Endothelial cell of umbilical vein (primary cell): ENCODE measurements at regions not wholly inside any gene's neighbourhood (a gene's known extent, or its start where the extent isn't known, plus 50 kb on each side); places are given as distances from the start of the nearest gene placed in this dataset.
"Not testable (repeated sequence)": the region's sequence is repeated elsewhere in the genome, so short reads cannot be mapped to it uniquely, and the experiment has no call there.

Experiments used
- BruUV-seq: library from RNA; stranded (reverse); fragments of 400-500 nt; replicated peaks from 2 replicates; lab custom pipeline; 2021; lab: Mats Ljungman, UMichigan
- CTCF ChIA-PET: fragments of 300-600, 350-600 bp; sonication (Branson Sonifier 250); formaldehyde crosslinking; loops from one replicate; lab custom pipeline; 2021; ENCODE audit warnings: antibody characterized with exemption, inconsistent platforms; lab: Charles Lee
- POLR2A ChIA-PET: fragments of 300-600, 350-600 bp; sonication (Branson Sonifier 250); formaldehyde crosslinking; loops from one replicate; lab custom pipeline; 2021; ENCODE audit warnings: antibody characterized with exemption, inconsistent platforms; lab: Charles Lee
- DNase-seq: peaks from one replicate; pipeline ENCODE4 v3.0.0-alpha.2; 2011; ENCODE audit warnings: low read depth, low spot score
- FAIRE-seq: peaks from 2 replicates; lab custom pipeline; 2011; peaks lifted over from hg19 to GRCh38; lab: Jason Lieb, UNC
- H2AFZ ChIP-seq: 2 replicates; pipeline ENCODE4 v1.6.0; 2012; ENCODE audit warnings: low read depth, low read length, control low read depth, inconsistent platforms
- H3K27ac ChIP-seq: 2 replicates; pipeline ENCODE4 v1.5.1; 2011; ENCODE audit warnings: low read depth, mild to moderate bottlenecking, control low read depth, low read length, moderate library complexity; ENCODE audit not compliant: insufficient read depth
- H3K27me3 ChIP-seq, 2 experiments: 2 replicates each; pipeline versions ENCODE4 v1.6.0 to v1.6.1; 2011; ENCODE audit warnings: low read length in 2 of 2, mixed read lengths in 1 of 2; ENCODE audit not compliant: control insufficient read depth in 2 of 2, insufficient read depth in 2 of 2
- H3K36me3 ChIP-seq, 2 experiments: 2 replicates in 1 of 2; 3 replicates in 1 of 2; pipeline ENCODE4 v1.5.1; 2011; ENCODE audit warnings: low read length in 2 of 2, mild to moderate bottlenecking in 1 of 2, moderate library complexity in 1 of 2; ENCODE audit not compliant: control insufficient read depth in 2 of 2, insufficient read depth in 2 of 2; ENCODE audit errors: extremely low read depth in 1 of 2
- H3K4me1 ChIP-seq: 3 replicates; pipeline ENCODE4 v1.5.1; 2011; ENCODE audit warnings: mild to moderate bottlenecking, low read length; ENCODE audit not compliant: control insufficient read depth, insufficient read depth; ENCODE audit errors: extremely low read depth
- H3K4me2 ChIP-seq: 2 replicates; pipeline ENCODE4 v1.6.1; 2011; ENCODE audit warnings: low read length, control low read depth, mixed read lengths; ENCODE audit not compliant: insufficient read depth
- H3K4me3 ChIP-seq, 3 experiments: fragments of 200-600 bp in 1 of 3; sonication (generic), shearing (Covaris generic) in 1 of 3; replicated peaks in 1 of 3; 2 replicates each; pipeline ENCODE4 v1.5.1; 2011 to 2016; ENCODE audit warnings: control low read depth in 3 of 3, low read length in 3 of 3, mild to moderate bottlenecking in 2 of 3, inconsistent platforms in 1 of 3, low read depth in 1 of 3, moderate library complexity in 1 of 3; ENCODE audit not compliant: insufficient read depth in 1 of 3
- H3K79me2 ChIP-seq: 2 replicates; pipeline ENCODE4 v1.6.0; 2012; ENCODE audit warnings: low read length, inconsistent platforms; ENCODE audit not compliant: control insufficient read depth, insufficient read depth
- H3K9ac ChIP-seq: replicated peaks from 2 replicates; pipeline ENCODE3; 2011; ENCODE audit warnings: low read length, control low read depth; ENCODE audit not compliant: insufficient read depth; ENCODE audit errors: extremely low read depth
- H3K9me1 ChIP-seq: replicated peaks from 3 replicates; pipeline ENCODE4 v1.6.0; 2011; ENCODE audit warnings: mild to moderate bottlenecking, low read length; ENCODE audit not compliant: control insufficient read depth, insufficient read depth; ENCODE audit errors: extremely low read depth
- H3K9me3 ChIP-seq: replicated peaks from 2 replicates; pipeline ENCODE4 v1.5.1; 2012; ENCODE audit warnings: low read length, inconsistent platforms; ENCODE audit not compliant: control insufficient read depth, insufficient read depth
- H4K20me1 ChIP-seq: replicated peaks from 2 replicates; pipeline ENCODE3; 2011; ENCODE audit warnings: mild to moderate bottlenecking, low read length; ENCODE audit not compliant: control insufficient read depth, insufficient read depth; ENCODE audit errors: extremely low read depth
- EZH2 ChIP-seq: IDR thresholded peaks from 2 replicates; pipeline ENCODE4 v1.6.1; 2012; ENCODE audit warnings: borderline replicate concordance, low read depth, mild to moderate bottlenecking, moderate library complexity, low read length, inconsistent platforms; ENCODE audit not compliant: severe bottlenecking
- FOS ChIP-seq: IDR thresholded peaks from 2 replicates; pipeline ENCODE4 v1.6.1; 2011; ENCODE audit warnings: mild to moderate bottlenecking, low read length, moderate library complexity, borderline replicate concordance; ENCODE audit not compliant: insufficient read depth
- GATA2 ChIP-seq: IDR thresholded peaks from 2 replicates; pipeline ENCODE4 v1.7.0; 2011; ENCODE audit warnings: low read depth, mild to moderate bottlenecking, moderate library complexity, mixed read lengths, low read length; ENCODE audit not compliant: insufficient read length, insufficient read depth
- JUN ChIP-seq: IDR thresholded peaks from 2 replicates; pipeline ENCODE4 v1.6.1; 2011; ENCODE audit warnings: borderline replicate concordance, low read depth; ENCODE audit not compliant: insufficient read length, insufficient read depth
- MYC ChIP-seq: IDR thresholded peaks from one replicate; pipeline ENCODE4 v1.6.1; 2011; ENCODE audit warnings: mild to moderate bottlenecking, low read depth, low read length
- POLR2A ChIP-seq: IDR thresholded peaks from 2 replicates; pipeline ENCODE4 v1.6.1; 2012; ENCODE audit warnings: low read depth, mild to moderate bottlenecking, control low read depth, low read length
- POLR2AphosphoS5 ChIP-seq: IDR thresholded peaks from 2 replicates; pipeline ENCODE4 v1.6.1; 2012; ENCODE audit warnings: low read depth, mild to moderate bottlenecking, control low read depth, low read length, moderate library complexity; ENCODE audit not compliant: insufficient read depth
- dilution Hi-C: fragments of 300-500 bp; cut with MboI; formaldehyde crosslinking; loops from one replicate; pipeline ENCODE4 v1.15.0; 2019; ENCODE audit warnings: low sequenced_read_pairs; ENCODE audit not compliant: extremely low pct_ligation_motif_present
- intact Hi-C: fragments of 100-400 bp; cut with micrococcal nuclease; formaldehyde crosslinking; loops from one replicate; pipeline ENCODE4 v1.10.0; 2022
- TF ChIP-seq, protein P1 (sequence below), 2 donors: IDR thresholded peaks; 1 replicate in 1 of 2; 2 replicates in 1 of 2; pipeline ENCODE4 v1.5.1; 2011; ENCODE audit warnings: low read length in 2 of 2, mild to moderate bottlenecking in 2 of 2, moderate library complexity in 2 of 2, control low read depth in 1 of 2, inconsistent platforms in 1 of 2, low read depth in 1 of 2; ENCODE audit not compliant: insufficient read depth in 1 of 2; ENCODE audit errors: extremely low read depth in 1 of 2
- TF ChIP-seq, protein P2 (sequence below): IDR thresholded peaks from 2 replicates; pipeline ENCODE4 v1.6.1; 2011; ENCODE audit not compliant: insufficient read depth, insufficient read length

DNA sequence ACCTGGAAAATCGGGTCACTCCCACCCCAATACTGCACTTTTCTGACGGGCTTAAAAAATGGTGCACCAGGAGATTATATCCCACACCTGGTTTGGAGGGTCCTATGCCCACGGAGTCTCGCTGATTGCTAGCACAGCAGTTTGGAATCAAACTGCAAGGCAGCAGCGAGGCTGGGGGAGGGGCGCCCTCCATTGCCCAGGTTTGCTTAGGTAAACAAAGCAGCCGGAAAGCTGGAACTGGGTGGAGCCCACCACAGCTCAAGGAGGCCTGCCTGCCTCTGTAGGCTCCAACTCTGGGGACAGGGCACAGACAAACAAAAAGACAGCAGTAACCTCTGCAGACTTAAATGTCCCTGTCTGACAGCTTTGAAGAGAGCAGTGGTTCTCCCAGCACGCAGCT lies 167.1 kb upstream of the PHACTR1 start:
- BruUV-seq, H3K4me2 ChIP-seq, H3K9me1 ChIP-seq, H4K20me1 ChIP-seq, FAIRE-seq, H3K79me2 ChIP-seq, CTCF ChIA-PET, H3K27me3 ChIP-seq, H3K4me3 ChIP-seq, POLR2A ChIA-PET, H3K9ac ChIP-seq, DNase-seq, H3K9me3 ChIP-seq, H3K36me3 ChIP-seq, H2AFZ ChIP-seq, dilution Hi-C loops, H3K27ac ChIP-seq, intact Hi-C loops: not testable (repeated sequence)
- H3K4me1 ChIP-seq = peaks cover 23% of the 10 kb centered on the region

DNA sequence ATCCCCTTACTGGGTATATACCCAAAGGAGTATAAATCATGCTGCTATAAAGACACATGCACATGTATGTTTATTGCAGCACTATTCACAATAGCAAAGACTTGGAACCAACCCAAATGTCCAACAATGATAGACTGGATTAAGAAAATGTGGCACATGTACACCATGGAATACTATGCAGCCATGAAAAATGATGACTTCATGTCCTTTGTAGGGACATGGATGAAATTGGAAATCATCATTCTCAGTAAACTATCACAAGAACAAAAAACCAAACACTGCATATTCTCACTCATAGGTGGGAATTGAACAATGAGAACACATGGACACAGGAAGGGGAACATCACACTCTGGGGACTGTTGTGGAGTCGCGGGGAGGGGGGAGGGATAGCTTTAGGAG lies 161.7 kb upstream of the PHACTR1 start:
- H3K27me3 ChIP-seq, dilution Hi-C loops, H3K9me3 ChIP-seq, H2AFZ ChIP-seq, H3K9me1 ChIP-seq, H3K4me2 ChIP-seq, POLR2A ChIA-PET, intact Hi-C loops, H3K4me3 ChIP-seq, H3K36me3 ChIP-seq, BruUV-seq, H4K20me1 ChIP-seq, H3K79me2 ChIP-seq, FAIRE-seq, H3K9ac ChIP-seq, H3K27ac ChIP-seq, DNase-seq, CTCF ChIA-PET, H3K4me1 ChIP-seq: not testable (repeated sequence)

DNA sequence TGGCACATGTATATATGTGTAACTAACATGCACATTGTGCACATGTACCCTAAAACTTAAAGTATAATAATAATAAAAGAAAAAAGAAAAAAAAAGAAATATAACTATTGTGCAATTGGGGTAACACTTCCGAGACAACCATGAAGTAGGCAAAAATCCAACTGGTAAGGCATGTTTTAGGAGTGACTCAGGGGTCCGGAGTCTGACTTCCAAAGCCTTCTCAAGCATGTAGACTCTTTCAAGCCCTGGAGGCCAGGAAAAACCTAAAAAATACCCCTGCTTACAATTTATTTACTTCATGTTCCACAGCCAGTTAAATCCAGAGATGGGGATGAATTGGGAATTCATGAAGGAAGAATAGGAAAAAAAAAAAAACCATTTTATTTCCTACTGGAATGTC lies 161.3 kb upstream of the PHACTR1 start:
- Histone ChIP-seq H3K4me2 (no peak overlapping the region), H4K20me1 (no peaks in the 10 kb centered on the region), H3K27ac (no peak overlapping the region), H2AFZ (no peak overlapping the region), H3K27me3 (no peaks in the 10 kb centered on the region), H3K79me2 (no peaks in the 10 kb centered on the region), H3K9ac (no peak overlapping the region), H3K4me1 (no peaks in the 10 kb centered on the region), H3K4me3 (no peak overlapping the region), H3K9me1 (no peaks in the 10 kb centered on the region), H3K9me3 (no peaks in the 10 kb centered on the region), H3K36me3 (no peaks in the 10 kb centered on the region)
- DNase-seq (no peak), FAIRE-seq (no peak)
- dilution Hi-C loops (no loop called here), intact Hi-C loops (no loop called here)
- no TSS peak for BruUV-seq
- CTCF ChIA-PET = no interaction called here
- TF ChIP-seq MYC (no peak), GATA2 (no peak), JUN (no peak), FOS (no peak), POLR2AphosphoS5 (no peak), EZH2 (no peak), POLR2A (no peak)
- TF ChIP-seq, protein P1, sequence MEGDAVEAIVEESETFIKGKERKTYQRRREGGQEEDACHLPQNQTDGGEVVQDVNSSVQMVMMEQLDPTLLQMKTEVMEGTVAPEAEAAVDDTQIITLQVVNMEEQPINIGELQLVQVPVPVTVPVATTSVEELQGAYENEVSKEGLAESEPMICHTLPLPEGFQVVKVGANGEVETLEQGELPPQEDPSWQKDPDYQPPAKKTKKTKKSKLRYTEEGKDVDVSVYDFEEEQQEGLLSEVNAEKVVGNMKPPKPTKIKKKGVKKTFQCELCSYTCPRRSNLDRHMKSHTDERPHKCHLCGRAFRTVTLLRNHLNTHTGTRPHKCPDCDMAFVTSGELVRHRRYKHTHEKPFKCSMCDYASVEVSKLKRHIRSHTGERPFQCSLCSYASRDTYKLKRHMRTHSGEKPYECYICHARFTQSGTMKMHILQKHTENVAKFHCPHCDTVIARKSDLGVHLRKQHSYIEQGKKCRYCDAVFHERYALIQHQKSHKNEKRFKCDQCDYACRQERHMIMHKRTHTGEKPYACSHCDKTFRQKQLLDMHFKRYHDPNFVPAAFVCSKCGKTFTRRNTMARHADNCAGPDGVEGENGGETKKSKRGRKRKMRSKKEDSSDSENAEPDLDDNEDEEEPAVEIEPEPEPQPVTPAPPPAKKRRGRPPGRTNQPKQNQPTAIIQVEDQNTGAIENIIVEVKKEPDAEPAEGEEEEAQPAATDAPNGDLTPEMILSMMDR (IDR thresholded peaks at IDR 0.05; ENCODE audit: extremely low read depth in 1 of 2, insufficient read depth in 1 of 2, low read depth in 1 of 2, low read length in 2 of 2) = no peak
- TF ChIP-seq, protein P2, sequence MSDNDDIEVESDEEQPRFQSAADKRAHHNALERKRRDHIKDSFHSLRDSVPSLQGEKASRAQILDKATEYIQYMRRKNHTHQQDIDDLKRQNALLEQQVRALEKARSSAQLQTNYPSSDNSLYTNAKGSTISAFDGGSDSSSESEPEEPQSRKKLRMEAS = no peak
- POLR2A ChIA-PET = no interaction called here
